Lower leg skin (tissue), 3 donors: ENCODE measurements at regions not wholly inside any gene's neighbourhood (a gene's known extent, or its start where the extent isn't known, plus 50 kb on each side); places are given as distances from the start of the nearest gene placed in this dataset.

ENCODE experiments used
- POLR2A ChIP-seq, 2 donors: fragments of 450-650 bp; IDR thresholded peaks; one replicate each; pipeline ENCODE4 v1.6.1; 2016 to 2017; ENCODE audit warnings: antibody characterized with exemption in 2 of 2, mild to moderate bottlenecking in 1 of 2, moderate library complexity in 1 of 2
- TF ChIP-seq, protein P1 (sequence below), 3 donors: fragments of 450-650 bp; IDR thresholded peaks; one replicate each; pipeline ENCODE4 v1.5.1; 2016; ENCODE audit warnings: antibody characterized with exemption in 3 of 3, mild to moderate bottlenecking in 3 of 3, moderate library complexity in 2 of 3

DNA sequence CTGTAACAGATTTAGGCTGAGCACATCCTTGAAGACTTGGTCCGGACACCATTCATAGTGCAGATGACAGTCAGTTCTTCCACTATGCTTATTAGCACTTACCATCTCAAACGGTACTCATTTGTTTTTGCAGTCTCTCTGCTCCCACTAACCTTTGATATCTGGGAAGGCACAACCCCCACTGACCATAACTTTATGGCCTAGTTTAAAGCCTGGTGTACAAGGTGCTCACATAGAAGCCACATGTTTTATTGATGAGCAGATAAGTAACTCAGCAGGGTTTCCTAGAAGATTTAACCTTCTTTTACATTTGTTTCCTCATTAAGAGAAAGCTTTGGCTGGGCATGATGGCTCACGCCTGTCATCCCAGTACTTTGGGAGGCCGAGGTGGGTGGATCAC, 119.3 kb upstream of the MAGI3 start:
- TF ChIP-seq, protein P1, sequence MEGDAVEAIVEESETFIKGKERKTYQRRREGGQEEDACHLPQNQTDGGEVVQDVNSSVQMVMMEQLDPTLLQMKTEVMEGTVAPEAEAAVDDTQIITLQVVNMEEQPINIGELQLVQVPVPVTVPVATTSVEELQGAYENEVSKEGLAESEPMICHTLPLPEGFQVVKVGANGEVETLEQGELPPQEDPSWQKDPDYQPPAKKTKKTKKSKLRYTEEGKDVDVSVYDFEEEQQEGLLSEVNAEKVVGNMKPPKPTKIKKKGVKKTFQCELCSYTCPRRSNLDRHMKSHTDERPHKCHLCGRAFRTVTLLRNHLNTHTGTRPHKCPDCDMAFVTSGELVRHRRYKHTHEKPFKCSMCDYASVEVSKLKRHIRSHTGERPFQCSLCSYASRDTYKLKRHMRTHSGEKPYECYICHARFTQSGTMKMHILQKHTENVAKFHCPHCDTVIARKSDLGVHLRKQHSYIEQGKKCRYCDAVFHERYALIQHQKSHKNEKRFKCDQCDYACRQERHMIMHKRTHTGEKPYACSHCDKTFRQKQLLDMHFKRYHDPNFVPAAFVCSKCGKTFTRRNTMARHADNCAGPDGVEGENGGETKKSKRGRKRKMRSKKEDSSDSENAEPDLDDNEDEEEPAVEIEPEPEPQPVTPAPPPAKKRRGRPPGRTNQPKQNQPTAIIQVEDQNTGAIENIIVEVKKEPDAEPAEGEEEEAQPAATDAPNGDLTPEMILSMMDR (IDR thresholded peaks at IDR 0.05): no peak
- no peak for TF ChIP-seq POLR2A (IDR thresholded peaks at IDR 0.05)
